Endodermal cell (in vitro differentiated cells): ENCODE measurements at regions not wholly inside any gene's neighbourhood (a gene's known extent, or its start where the extent isn't known, plus 50 kb on each side); places are given as distances from the start of the nearest gene placed in this dataset.

Experiments
- DNase-seq: peaks from one replicate; pipeline ENCODE4 v3.0.0-alpha.2; 2017
- H3K27ac ChIP-seq: 2 replicates; pipeline ENCODE4 v1.5.1; 2013; ENCODE audit warnings: mild to moderate bottlenecking, low read depth, low read length, moderate library complexity
- H3K27me3 ChIP-seq: 2 replicates; pipeline ENCODE4 v1.6.1; 2013; ENCODE audit warnings: mild to moderate bottlenecking, low read length, moderate library complexity; ENCODE audit not compliant: insufficient read depth, control insufficient read depth, poor library complexity, severe bottlenecking
- H3K36me3 ChIP-seq: 2 replicates; pipeline ENCODE4 v1.7.0; 2013; ENCODE audit warnings: mild to moderate bottlenecking, low read length, moderate library complexity; ENCODE audit not compliant: control insufficient read depth, insufficient read depth
- H3K4me1 ChIP-seq: one replicate; pipeline ENCODE4 v1.7.0; 2013; ENCODE audit warnings: low read length; ENCODE audit not compliant: control insufficient read depth, insufficient read depth
- H3K4me3 ChIP-seq: 2 replicates; pipeline ENCODE4 v1.5.1; 2013; ENCODE audit warnings: mild to moderate bottlenecking, low read length, moderate library complexity
- H3K9ac ChIP-seq: 2 replicates; pipeline ENCODE4 v1.6.1; 2013; ENCODE audit warnings: mild to moderate bottlenecking, low read length, moderate library complexity; ENCODE audit not compliant: poor library complexity, severe bottlenecking; ENCODE audit errors: extremely low read depth
- H3K9me3 ChIP-seq: 2 replicates; pipeline ENCODE4 v1.6.1; 2013; ENCODE audit warnings: mild to moderate bottlenecking, low read length, moderate library complexity; ENCODE audit not compliant: control insufficient read depth
- H3K27ac Mint-ChIP-seq: 2 replicates; pipeline ENCODE4 v1.8.0; 2020; ENCODE audit warnings: mixed read lengths
- H3K27me3 Mint-ChIP-seq: 2 replicates; pipeline ENCODE4 v1.8.0; 2021; ENCODE audit warnings: mild to moderate bottlenecking, mixed read lengths; ENCODE audit not compliant: insufficient read depth
- H3K36me3 Mint-ChIP-seq: 2 replicates; pipeline ENCODE4 v1.8.0; 2020; ENCODE audit warnings: low read depth, mixed read lengths
- H3K4me1 Mint-ChIP-seq: 2 replicates; pipeline ENCODE4 v1.8.0; 2020; ENCODE audit warnings: mixed read lengths
- H3K4me3 Mint-ChIP-seq: 2 replicates; pipeline ENCODE4 v1.8.0; 2020; ENCODE audit warnings: mild to moderate bottlenecking, moderate library complexity, mixed read lengths
- H3K9me3 Mint-ChIP-seq: 2 replicates; pipeline ENCODE4 v1.8.0; 2020; ENCODE audit warnings: mild to moderate bottlenecking, mixed read lengths
- CTCF ChIP-seq: fragments of 200-600 bp; sonication (generic); conservative IDR thresholded peaks from 2 replicates; pipeline ENCODE4 v1.5.0; 2021; ENCODE audit warnings: antibody characterized with exemption, mild to moderate bottlenecking
- WGBS, 2 experiments: methylation state at CpG; one replicate each; pipeline versions ENCODE4 v1.1.5 to v1.1.7; 2013; ENCODE audit warnings: missing lambda C conversion rate in 2 of 2, mixed read lengths in 1 of 2; ENCODE audit not compliant: insufficient coverage in 1 of 2, insufficient read length in 1 of 2; 5-methylcytosine and 5-hydroxymethylcytosine counted together

- Histone ChIP-seq H3K27me3 (peaks cover 5% of the 10 kb centered on the region), H3K9ac (no peak overlapping the region), H3K9me3 (no peaks in the 10 kb centered on the region), H3K4me3 (no peak overlapping the region), H3K27ac (no peak overlapping the region), H3K36me3 (no peaks in the 10 kb centered on the region), H3K4me1 (no peaks in the 10 kb centered on the region)
- no peaks in the 10 kb centered on the region for H3K36me3 Mint-ChIP-seq
- peaks cover 11% of the 10 kb centered on the region for H3K4me1 Mint-ChIP-seq
- no peaks in the 10 kb centered on the region for H3K9me3 Mint-ChIP-seq
- no peak overlapping the region for H3K27ac Mint-ChIP-seq
- no peak for TF ChIP-seq CTCF
- no peak overlapping the region for H3K4me3 Mint-ChIP-seq
- H3K27me3 Mint-ChIP-seq: peaks cover 14% of the 10 kb centered on the region
- no peak for DNase-seq
- 91 to 100% methylated on average over 3 to 14 of the region's 14 CpGs for WGBS, 2 experiments
Measured at GRCh38 chr3:127069814-127070440, 87.0 kb downstream of the PLXNA1 start.

GRCh38 chr3:127070776-127071175 is 87.9 kb downstream of the PLXNA1 start:
- Mint-ChIP-seq H3K36me3 (no peaks in the 10 kb centered on the region), H3K9me3 (peaks cover 7% of the 10 kb centered on the region), H3K27me3 (peaks cover 14% of the 10 kb centered on the region), H3K4me1 (peaks cover 11% of the 10 kb centered on the region), H3K4me3 (no peak overlapping the region), H3K27ac (no peak overlapping the region)
- H3K9me3 ChIP-seq: no peaks in the 10 kb centered on the region
- no peaks in the 10 kb centered on the region for H3K4me1 ChIP-seq
- no peak for DNase-seq
- no peak overlapping the region for H3K4me3 ChIP-seq
- peaks cover 5% of the 10 kb centered on the region for H3K27me3 ChIP-seq
- no peak for TF ChIP-seq CTCF
- H3K27ac ChIP-seq: no peak overlapping the region
- no peaks in the 10 kb centered on the region for H3K36me3 ChIP-seq
- WGBS, 2 experiments: 83 to 93% methylated on average over 2 to 9 of the region's 9 CpGs
- H3K9ac ChIP-seq: no peak overlapping the region

GRCh38 chr3:127071597-127072001 is 88.7 kb downstream of the PLXNA1 start:
- Histone ChIP-seq H3K4me3 (no peak overlapping the region), H3K27ac (no peak overlapping the region), H3K36me3 (no peaks in the 10 kb centered on the region), H3K9me3 (no peaks in the 10 kb centered on the region), H3K27me3 (peaks cover 5% of the 10 kb centered on the region), H3K9ac (no peak overlapping the region), H3K4me1 (no peaks in the 10 kb centered on the region)
- Mint-ChIP-seq H3K9me3 (peaks cover 10% of the 10 kb centered on the region), H3K27ac (no peak overlapping the region), H3K4me1 (peaks cover 11% of the 10 kb centered on the region), H3K4me3 (no peak overlapping the region), H3K36me3 (no peaks in the 10 kb centered on the region), H3K27me3 (peaks cover 14% of the 10 kb centered on the region)
- TF ChIP-seq CTCF: no peak
- DNase-seq: no peak
- WGBS, 2 experiments: 90 to 97% methylated on average over 5 to 10 of the region's 10 CpGs
